Endodermal cell (in vitro differentiated cells): ENCODE measurements at regions not wholly inside any gene's neighbourhood (a gene's known extent, or its start where the extent isn't known, plus 50 kb on each side); places are given as distances from the start of the nearest gene placed in this dataset.

Experiments used
- DNase-seq: peaks from one replicate; pipeline ENCODE4 v3.0.0-alpha.2; 2017
- H3K27ac ChIP-seq: 2 replicates; pipeline ENCODE4 v1.5.1; 2013; ENCODE audit warnings: mild to moderate bottlenecking, low read depth, low read length, moderate library complexity
- H3K27me3 ChIP-seq: 2 replicates; pipeline ENCODE4 v1.6.1; 2013; ENCODE audit warnings: mild to moderate bottlenecking, low read length, moderate library complexity; ENCODE audit not compliant: insufficient read depth, control insufficient read depth, poor library complexity, severe bottlenecking
- H3K36me3 ChIP-seq: 2 replicates; pipeline ENCODE4 v1.7.0; 2013; ENCODE audit warnings: mild to moderate bottlenecking, low read length, moderate library complexity; ENCODE audit not compliant: control insufficient read depth, insufficient read depth
- H3K4me1 ChIP-seq: one replicate; pipeline ENCODE4 v1.7.0; 2013; ENCODE audit warnings: low read length; ENCODE audit not compliant: control insufficient read depth, insufficient read depth
- H3K4me3 ChIP-seq: 2 replicates; pipeline ENCODE4 v1.5.1; 2013; ENCODE audit warnings: mild to moderate bottlenecking, low read length, moderate library complexity
- H3K9ac ChIP-seq: 2 replicates; pipeline ENCODE4 v1.6.1; 2013; ENCODE audit warnings: mild to moderate bottlenecking, low read length, moderate library complexity; ENCODE audit not compliant: poor library complexity, severe bottlenecking; ENCODE audit errors: extremely low read depth
- H3K9me3 ChIP-seq: 2 replicates; pipeline ENCODE4 v1.6.1; 2013; ENCODE audit warnings: mild to moderate bottlenecking, low read length, moderate library complexity; ENCODE audit not compliant: control insufficient read depth
- H3K27ac Mint-ChIP-seq: 2 replicates; pipeline ENCODE4 v1.8.0; 2020; ENCODE audit warnings: mixed read lengths
- H3K27me3 Mint-ChIP-seq: 2 replicates; pipeline ENCODE4 v1.8.0; 2021; ENCODE audit warnings: mild to moderate bottlenecking, mixed read lengths; ENCODE audit not compliant: insufficient read depth
- H3K36me3 Mint-ChIP-seq: 2 replicates; pipeline ENCODE4 v1.8.0; 2020; ENCODE audit warnings: low read depth, mixed read lengths
- H3K4me1 Mint-ChIP-seq: 2 replicates; pipeline ENCODE4 v1.8.0; 2020; ENCODE audit warnings: mixed read lengths
- H3K4me3 Mint-ChIP-seq: 2 replicates; pipeline ENCODE4 v1.8.0; 2020; ENCODE audit warnings: mild to moderate bottlenecking, moderate library complexity, mixed read lengths
- H3K9me3 Mint-ChIP-seq: 2 replicates; pipeline ENCODE4 v1.8.0; 2020; ENCODE audit warnings: mild to moderate bottlenecking, mixed read lengths
- CTCF ChIP-seq: fragments of 200-600 bp; sonication (generic); conservative IDR thresholded peaks from 2 replicates; pipeline ENCODE4 v1.5.0; 2021; ENCODE audit warnings: antibody characterized with exemption, mild to moderate bottlenecking
- WGBS, 2 experiments: methylation state at CpG; one replicate each; pipeline versions ENCODE4 v1.1.5 to v1.1.7; 2013; ENCODE audit warnings: missing lambda C conversion rate in 2 of 2, mixed read lengths in 1 of 2; ENCODE audit not compliant: insufficient coverage in 1 of 2, insufficient read length in 1 of 2; 5-methylcytosine and 5-hydroxymethylcytosine counted together

GRCh38 chr11:8779732-8780131 lies 97.1 kb downstream of the RPL27A start:
- no peak overlapping the region for H3K9ac ChIP-seq
- H3K4me1 ChIP-seq, result peaks cover 16% of the 10 kb centered on the region
- no peaks in the 10 kb centered on the region for H3K27me3 Mint-ChIP-seq
- H3K27ac Mint-ChIP-seq, result no peak overlapping the region
- no peak overlapping the region for H3K27ac ChIP-seq
- no peaks in the 10 kb centered on the region for H3K27me3 ChIP-seq
- H3K36me3 Mint-ChIP-seq, result peaks cover 14% of the 10 kb centered on the region
- peaks cover 12% of the 10 kb centered on the region for H3K4me1 Mint-ChIP-seq
- no peaks in the 10 kb centered on the region for H3K9me3 Mint-ChIP-seq
- H3K4me3 ChIP-seq, result no peak overlapping the region
- WGBS, 2 experiments, result 83 to 95% methylated on average over 9 to 10 of the region's 10 CpGs
- H3K4me3 Mint-ChIP-seq, result no peak overlapping the region
- DNase-seq, result peak; percentile 59
- peaks cover 38% of the 10 kb centered on the region for H3K36me3 ChIP-seq
- no peak for TF ChIP-seq CTCF
- no peaks in the 10 kb centered on the region for H3K9me3 ChIP-seq

- DNase-seq, result no peak
- WGBS, 2 experiments, result 90 to 93% methylated on average over 6 of the region's 6 CpGs
- Mint-ChIP-seq H3K4me1 (peaks cover 26% of the 10 kb centered on the region), H3K36me3 (peaks cover 6% of the 10 kb centered on the region), H3K4me3 (no peak overlapping the region), H3K27ac (no peak overlapping the region), H3K9me3 (no peaks in the 10 kb centered on the region), H3K27me3 (no peaks in the 10 kb centered on the region)
- Histone ChIP-seq H3K4me3 (no peak overlapping the region), H3K4me1 (peaks cover 6% of the 10 kb centered on the region), H3K9me3 (no peaks in the 10 kb centered on the region), H3K27me3 (no peaks in the 10 kb centered on the region), H3K27ac (no peak overlapping the region), H3K36me3 (peaks cover 50% of the 10 kb centered on the region), H3K9ac (no peak overlapping the region)
- no peak for TF ChIP-seq CTCF
Measured at GRCh38 chr11:8784954-8785353, 102.4 kb downstream of the RPL27A start.

GRCh38 chr11:8785457-8785856 lies 102.9 kb downstream of the RPL27A start:
- peak; percentile 33 for DNase-seq
- Histone ChIP-seq H3K36me3 (peaks cover 50% of the 10 kb centered on the region), H3K9ac (no peak overlapping the region), H3K4me3 (no peak overlapping the region), H3K9me3 (no peaks in the 10 kb centered on the region), H3K27ac (no peak overlapping the region), H3K27me3 (no peaks in the 10 kb centered on the region), H3K4me1 (peaks cover 6% of the 10 kb centered on the region)
- H3K9me3 Mint-ChIP-seq, result no peaks in the 10 kb centered on the region
- H3K27me3 Mint-ChIP-seq, result no peaks in the 10 kb centered on the region
- peaks cover 4% of the 10 kb centered on the region for H3K36me3 Mint-ChIP-seq
- no peak for TF ChIP-seq CTCF
- 96% methylated on average over 3 of the region's 3 CpGs; no CpG with 5 or more reads in 1 of the 2 experiments for WGBS, 2 experiments
- H3K27ac Mint-ChIP-seq, result peak overlapping the region; percentile 40
- peaks cover 30% of the 10 kb centered on the region for H3K4me1 Mint-ChIP-seq
- H3K4me3 Mint-ChIP-seq, result no peak overlapping the region
